HG02884 (cell line): ENCODE measurements at regions not wholly inside any gene's neighbourhood (a gene's known extent, or its start where the extent isn't known, plus 50 kb on each side); places are given as distances from the start of the nearest gene placed in this dataset.

Source experiments
- ATAC-seq: cut with Tn5 transposase; IDR thresholded peaks from one replicate; pipeline ENCODE4 v1.9.1; 2021; ENCODE audit warnings: mild to moderate bottlenecking, moderate library complexity; ENCODE audit not compliant: unreplicated experiment

DNA sequence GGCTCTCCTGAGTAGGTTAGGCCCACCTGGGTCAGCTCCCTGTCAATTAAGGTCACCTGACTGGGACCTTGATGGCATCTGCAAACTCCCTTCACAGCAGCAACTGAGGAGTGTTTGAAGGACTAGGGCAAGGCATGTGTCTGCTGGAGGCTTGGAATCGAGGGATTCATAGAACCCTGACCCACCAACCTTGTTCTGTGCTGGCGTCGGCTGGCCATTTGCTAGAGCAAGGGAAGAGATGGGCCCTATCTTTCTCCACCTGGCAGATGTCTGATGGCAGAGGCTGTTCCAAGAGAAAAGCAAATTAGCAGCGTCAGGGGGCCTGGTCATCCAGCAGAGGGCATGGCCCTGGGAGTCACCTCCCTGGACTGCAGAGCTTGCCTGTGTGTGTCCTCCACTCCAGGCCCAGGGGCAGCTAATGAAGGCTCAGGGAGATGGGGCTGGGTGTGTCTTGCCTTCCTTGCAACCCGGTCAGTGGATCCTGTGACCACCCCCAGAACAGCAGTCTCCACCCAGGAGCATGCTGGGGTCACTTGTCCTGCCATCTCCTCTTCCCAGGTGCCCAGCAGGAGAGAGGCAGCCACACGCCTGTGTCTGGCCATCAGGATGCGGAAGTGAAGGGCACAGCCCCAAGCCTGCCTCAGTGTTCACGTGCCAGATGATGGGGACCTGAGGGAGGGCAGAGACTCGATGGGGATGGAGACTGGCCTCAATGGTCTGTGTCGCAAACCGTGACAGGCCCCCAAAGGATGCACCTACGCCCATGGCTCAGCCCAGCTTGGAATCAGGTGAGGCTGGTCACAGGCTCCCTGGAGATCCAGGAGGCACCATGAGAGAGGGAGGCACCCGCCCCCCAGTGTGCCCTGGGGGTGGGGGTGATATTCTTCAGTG is 53.9 kb downstream of the BARX1 start:
- no peak for ATAC-seq

DNA sequence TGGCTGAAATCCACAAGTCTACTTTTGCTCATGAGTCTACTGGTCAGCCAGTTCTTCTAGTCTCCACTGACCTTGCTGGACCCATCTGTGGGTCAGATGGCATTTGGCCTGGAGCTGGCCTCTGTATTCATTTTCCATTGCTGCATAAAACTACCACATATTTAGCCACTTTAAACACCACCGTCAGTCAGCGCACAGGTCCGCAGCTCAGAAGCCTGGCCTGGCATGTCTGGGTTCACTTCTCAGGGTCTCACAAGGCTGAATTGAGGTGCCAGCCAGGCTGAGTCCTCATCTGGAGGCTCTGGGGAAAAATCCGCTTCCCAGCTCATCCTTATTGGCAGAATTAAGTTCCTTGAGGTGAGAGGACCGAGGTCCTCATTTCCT is 54.7 kb downstream of the BARX1 start:
- ATAC-seq, result no peak

DNA sequence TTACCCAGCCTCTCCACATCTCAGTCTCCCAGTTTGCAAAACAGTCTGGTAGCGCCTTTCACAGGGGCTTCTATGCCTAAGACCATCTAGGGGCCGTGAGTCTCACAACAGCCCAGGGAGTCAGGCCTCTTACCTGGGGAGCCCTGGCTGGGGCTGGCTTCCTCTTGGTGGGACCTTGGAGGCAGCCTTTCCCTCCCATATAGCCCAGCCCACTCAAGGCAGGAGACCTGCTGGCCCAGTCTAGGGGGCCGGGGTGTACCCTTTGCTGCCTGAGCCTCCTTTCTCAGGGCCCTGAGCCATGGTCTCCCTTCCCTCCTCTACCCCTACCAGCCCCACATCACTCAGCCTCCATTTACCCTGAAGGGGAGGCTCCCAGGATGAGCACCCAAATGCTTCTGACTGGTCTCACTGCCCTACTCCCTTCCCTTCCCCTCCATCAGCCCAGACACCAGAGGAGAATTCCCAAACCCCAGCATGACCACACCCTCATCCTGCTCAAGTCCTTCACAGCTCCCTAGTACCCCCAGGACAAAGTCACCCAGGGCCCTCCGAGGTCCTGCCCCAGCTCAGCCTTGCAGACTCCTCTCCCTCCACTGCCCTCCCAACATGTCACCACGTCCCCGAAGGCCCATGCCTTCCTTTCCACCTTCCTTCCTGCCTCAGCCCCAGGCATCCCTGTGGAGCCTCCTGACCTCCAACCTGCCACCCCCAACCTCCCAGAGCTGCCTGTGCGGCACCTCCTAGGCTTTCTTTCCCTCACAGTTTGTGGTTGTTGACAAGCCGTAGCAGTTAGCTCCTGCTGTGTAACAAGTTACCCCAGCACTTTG is 55.3 kb downstream of the BARX1 start:
- ATAC-seq, result no peak

DNA sequence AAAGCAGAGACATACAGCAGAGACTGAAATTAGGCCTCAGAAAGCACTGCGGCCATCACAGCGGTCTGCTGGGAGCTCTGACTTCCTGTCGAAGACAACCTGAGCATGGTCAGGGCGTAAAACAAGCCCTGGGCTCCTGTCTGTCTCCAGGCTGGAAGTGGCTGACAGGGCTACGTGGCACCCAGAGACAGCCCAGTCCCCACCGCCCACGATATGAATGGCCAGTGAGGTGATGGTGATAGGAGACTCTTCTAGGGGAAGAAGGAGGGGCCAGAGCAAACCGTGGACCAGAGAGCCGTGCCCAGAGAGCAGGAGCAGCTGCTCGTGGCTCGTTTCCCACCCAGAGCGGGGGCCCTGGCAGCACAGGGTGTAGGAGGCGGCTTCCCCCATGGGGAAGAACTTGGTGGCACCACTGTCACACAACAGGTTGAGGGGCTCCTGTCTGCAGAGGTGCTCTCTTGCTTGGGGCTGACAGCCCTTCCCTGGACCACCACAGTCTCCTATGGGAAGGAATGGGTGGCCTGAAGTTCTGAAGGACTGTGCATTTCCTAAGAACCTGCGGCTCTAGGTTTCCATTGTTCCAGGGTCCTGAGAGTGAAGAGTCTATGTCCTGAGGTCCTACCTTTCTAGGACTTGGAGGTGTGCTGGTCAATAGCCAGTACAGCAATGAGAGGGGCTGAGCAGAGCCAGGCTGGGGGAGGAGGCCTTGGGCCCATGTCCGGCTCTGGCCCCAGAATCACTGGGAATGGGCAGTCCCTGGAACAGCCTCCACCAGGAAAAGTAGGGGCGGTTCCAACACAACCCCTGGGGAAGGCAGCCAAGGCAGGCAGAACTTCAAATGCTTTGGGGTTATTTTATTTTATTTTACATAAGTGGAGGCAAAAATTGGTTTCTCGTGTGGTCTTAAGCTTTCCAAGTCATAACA is 56.4 kb downstream of the BARX1 start:
- ATAC-seq, result no peak

DNA sequence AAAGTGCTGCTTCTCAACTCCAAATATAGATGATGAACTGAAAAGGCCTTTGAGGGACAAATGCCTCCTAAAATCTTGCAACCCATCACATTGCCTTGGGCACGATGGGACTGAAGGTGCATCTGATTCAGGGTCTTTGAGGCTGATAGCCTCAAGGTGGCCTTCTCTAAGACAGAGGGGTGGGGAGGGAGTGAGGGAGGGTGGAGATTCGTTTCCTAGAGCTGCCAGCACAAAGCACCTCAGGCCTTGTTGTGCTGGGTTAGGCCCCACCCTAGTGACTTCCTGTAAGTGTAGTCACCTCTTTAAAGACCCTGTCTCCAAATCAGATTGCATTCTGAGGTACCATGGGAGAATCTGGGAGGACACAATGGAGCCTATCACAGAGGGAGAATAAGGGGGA is 57.1 kb downstream of the BARX1 start:
- no peak for ATAC-seq

DNA sequence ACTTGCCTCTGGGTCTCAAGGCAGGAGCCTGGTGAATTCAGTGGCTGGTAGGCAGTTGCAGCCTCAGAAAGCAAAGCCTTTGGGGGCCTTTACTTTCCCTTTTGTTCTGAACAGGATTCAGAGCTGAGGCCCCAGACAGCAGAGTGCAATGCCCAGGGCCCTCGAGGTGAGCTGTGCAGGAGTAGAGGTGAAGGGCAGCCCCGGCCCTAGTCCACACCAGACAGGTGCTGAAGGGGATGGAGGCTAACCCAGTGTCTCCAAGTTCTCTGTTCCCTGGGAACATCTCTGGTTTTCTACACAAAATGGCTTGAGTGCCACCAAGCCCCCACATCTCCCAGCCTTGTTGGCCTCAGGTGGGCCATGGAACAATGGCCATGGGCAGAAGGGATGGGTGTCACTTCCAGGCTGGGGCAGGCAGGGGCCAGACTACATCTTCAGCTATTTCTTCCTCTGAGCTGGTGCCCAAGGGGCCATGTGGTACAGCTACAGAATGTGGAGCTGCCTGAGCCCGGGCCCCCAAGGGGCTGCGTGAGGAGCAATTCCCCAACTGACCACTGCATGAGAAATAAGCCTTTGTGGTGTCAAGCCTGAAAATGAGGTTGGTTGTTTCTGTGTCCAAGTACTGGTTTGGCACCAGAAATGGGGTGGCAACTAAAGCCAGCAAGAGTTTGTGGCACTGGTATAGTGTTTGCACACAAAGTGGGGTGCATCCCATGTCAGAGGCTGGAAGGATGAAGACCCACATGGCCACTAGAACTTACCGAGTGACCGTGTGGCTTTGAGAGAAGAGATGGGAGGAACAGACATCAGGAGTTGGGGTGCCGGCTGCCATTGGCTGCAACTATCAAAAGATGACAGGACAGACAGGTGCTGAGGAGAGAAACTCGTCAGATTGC is 57.8 kb downstream of the BARX1 start:
- no peak for ATAC-seq

DNA sequence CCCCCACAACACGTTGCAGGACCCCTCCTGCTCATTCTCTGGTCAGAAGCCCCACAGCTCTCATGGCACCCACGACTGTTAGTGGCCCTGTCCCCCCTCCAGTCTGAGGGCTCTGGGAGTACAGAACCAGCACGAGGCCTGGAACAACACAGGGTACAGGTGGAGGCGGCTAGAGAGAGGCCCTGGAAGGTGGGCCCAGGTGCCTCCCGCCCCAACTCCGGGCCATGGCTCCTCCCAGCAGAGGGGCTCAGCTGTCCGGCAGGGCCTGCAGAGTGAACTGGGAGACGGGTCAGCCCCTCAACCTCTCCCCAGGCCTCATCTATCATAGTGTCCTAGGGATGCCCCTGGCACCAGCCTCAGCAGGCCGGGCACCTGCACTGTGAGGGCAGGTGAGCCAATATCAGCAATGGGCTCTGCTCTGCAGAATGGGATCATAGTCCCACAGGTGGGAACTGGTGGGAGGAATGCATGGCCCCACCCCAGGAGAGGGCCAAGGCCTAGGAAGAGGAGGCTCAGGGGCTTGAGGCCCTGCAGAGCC is 58.6 kb downstream of the BARX1 start:
- ATAC-seq, result no peak

DNA sequence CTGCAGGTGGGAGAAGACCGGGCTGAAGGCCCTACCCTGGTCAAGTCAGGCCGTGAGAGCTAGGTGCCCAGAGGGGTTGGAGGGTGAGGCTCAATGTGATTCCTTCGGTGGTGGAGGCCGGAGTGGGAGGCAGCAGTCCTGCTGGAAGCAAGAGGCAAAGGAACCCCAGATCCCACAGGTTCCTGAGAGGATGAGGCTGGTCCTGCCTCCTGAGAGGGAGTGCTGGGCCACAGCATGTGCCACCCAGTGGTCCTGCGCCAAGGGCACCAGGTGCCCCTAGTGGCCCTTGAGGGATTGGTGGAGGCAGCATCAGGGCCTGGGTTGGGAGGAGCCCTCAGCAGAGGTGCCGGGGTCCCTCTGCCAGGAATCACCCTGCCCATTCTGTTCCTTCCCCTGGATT is 59.1 kb downstream of the BARX1 start:
- ATAC-seq, result no peak

DNA sequence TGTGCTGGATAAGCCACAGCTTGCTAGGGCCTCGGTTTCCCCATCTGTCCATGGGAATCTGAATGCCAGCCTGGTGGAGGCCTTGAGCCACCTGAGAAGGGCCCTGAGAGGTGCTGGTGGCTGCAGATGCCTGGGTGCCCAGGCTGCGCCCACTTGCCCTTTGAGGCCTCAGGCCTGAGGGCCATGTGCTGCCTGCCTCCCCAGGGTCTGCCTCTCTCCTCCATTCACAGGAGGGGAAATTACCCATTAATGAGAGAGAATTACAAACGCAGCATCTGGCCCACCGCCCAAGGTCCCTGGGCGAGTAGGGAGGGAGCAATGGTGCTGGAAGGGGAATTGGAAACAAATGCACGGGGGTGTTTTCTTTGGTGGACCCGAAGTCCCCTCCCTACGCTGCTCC is 59.6 kb downstream of the BARX1 start:
- ATAC-seq, result no peak

DNA sequence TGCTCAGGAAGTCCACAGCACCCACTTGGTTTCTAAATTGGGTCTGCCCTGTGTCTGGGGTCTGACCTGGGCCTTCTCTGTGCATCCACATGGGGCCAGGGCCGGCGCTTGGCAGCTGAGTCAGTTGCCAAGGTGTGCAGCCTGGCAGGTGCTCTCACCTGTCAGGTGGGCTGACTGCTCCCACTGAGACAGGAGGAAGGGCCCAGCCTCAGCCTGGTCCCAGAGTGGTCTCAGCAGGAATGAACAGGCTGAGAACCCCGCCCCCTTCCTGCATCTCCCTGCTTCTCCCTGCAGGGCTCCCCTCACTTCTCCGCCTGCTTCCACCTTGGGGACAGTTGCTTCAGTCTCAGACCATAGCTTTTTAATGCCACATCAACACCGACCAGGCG is 60.5 kb downstream of the BARX1 start:
- ATAC-seq, result no peak

DNA sequence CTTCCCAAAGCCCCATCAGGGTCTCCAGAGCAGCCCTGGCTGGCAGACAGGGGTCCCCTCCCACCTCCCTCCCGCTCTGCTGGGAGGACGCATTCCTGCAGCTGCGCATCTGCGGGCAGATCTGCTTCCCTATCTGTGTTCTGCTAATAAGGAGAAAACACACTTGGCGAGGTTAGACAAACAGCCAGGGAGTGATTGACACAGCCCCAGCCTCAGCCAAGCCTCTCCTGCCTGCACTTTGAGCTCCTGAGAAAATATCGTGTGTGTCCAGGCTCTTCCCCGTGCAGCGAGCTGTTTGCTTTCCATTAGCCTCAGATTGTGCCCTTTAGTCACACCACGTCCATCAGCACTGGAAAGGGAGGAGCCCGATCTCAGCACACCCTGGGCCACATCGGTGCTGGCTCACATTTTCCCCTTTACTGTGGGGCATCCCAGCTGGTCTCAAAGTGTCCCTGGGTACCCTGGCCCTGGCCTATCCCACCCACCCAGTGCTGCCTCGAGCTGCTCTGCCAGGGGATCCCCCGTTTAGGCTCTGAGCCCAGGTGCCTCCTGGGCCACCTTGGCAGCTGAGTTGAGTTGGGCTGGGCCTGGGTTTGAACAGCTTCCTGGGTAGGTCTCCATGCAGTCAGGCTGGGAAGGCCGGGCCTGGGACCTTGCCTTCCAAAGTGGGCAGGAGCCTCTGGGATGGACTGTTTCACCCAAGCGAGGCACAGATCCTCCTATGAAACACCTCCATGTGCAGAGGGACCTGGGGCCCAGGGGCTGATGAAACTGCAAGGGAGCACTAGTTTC is 61.1 kb downstream of the BARX1 start:
- ATAC-seq, result no peak

DNA sequence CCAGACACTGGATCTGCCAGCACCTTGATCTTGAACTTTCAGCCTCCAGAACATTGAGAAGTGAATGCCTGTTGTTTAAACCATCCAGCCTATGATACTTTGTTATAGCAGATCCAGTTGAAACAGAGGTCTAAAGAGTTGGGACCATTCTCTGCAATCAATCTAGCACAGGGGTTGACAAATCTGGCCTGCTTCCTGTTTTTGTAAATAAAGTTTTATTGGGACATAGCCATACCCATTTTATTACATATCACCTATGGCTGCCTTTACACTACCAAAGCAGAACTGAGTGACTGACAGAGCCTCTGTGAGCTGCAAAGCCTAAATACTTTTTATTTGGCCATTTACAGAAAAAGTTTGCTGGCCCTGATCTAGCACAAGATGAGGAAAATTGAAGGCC is 62.0 kb downstream of the BARX1 start:
- no peak for ATAC-seq

DNA sequence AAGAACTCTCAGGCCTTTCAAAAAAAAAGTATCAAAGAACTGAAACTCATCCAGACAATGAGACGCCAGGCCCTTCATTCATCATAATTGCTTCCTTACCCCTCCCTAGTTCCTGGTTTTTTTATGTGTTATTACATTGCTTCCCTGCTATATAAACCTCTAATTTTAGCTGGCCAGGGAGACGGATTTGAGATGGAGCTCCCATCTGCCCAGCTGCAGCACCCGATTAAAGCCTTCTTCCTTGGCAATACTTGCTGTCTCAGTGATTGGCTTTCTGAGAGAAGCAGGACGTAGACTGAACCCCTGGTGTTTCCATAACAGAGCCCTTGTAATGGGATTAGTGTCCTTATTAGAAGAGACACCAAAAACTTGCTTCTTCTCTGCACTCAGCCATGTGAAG is 62.4 kb downstream of the BARX1 start:
- ATAC-seq, result no peak

DNA sequence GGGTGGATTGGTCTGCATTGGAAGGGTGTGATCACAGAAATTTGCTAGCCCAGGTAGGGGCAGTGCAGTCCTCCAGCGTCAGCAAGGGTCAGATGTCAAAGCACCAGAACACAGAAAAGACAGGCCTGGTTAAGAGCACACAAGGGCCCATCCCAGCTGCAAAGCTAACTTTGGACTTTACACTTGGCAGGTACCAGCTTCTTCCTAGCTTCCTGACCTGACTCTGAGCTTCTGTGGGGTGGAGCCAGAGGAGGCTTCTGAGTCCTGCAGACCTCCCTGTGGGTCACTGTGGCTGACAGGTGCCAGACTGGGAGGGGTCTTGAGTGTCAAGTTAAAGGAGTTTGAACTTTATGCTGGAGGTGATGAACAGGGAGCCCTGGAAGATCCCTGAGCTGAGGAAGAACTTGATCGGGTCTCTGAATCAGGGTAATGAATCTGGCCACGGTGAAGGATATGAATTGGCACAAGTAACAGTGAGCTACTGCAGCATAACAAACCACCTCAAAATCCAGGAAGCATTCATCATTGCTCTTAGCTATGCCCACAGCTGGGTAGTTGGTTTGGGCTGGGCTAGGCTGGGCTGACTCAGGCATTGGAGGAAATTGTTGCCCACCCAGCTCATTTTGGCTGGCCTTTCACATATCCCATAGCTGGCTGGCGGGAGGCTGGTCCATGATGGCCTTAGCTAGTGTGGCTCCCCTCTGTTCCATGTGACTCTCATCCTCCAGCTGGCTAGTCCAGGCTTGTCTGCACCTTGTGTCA is 63.4 kb downstream of the BARX1 start:
- no peak for ATAC-seq

DNA sequence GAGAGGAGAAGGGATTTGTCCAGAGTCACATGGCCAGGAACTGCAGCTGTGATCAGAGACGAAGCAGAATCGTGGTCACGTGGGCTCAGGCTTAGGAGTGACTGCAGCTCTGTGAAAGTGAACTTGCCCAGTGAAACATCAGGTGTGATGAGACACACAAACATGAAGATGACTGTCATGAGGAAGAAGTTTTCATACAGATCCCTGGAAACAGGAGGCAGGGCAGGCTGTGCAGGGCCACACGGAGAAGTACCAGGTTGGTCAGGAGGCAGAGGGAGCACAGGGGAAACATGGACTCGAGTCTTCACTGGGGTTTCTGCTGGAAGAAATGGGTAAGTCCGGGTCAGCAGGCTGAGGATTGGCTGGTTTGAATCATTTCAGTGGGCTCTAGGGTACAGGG is 64.1 kb downstream of the BARX1 start:
- no peak for ATAC-seq

DNA sequence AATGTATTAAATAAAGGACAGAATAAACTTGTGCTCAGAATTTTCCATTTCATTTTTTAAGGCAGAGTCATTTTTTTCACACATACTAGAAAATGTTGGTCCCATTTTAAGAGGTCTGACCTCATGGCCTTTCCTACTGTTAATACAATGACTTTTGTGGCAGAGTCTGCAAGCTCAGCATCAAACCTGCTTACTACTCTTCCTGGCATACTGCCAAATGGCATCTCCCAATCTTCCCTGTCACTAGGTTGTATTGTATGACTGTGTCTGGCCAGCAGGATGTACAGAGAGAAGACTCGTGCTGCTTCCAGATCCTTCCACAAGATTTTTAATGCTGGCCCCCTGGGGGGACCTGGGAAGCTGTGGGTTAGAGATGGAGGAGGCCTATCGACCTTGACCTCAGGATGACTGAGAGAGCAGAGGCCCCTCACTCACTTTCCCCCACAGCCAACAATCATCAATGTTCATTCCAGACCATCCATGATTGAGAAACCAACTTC is 64.7 kb downstream of the BARX1 start:
- no peak for ATAC-seq

DNA sequence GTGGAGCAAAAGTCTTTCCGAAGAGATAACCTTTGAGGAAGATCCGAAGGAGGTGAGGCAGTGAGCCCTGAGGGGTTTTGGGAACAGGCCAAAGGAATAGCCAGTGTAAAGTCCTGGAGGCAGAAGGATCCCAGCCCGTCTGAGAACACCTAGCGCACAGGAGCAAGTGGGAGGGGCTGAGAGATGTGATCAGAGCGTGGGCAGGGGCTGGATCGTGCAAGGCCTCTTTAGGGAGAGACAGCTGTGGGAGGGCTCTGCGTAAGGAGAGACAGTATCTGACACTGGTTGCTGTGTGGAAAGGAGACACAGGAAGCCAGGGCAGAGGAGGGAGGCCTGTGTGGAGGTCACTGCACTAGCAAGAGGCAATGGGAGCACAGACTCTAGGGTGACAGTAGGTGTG is 68.2 kb downstream of the BARX1 start:
- no peak for ATAC-seq

DNA sequence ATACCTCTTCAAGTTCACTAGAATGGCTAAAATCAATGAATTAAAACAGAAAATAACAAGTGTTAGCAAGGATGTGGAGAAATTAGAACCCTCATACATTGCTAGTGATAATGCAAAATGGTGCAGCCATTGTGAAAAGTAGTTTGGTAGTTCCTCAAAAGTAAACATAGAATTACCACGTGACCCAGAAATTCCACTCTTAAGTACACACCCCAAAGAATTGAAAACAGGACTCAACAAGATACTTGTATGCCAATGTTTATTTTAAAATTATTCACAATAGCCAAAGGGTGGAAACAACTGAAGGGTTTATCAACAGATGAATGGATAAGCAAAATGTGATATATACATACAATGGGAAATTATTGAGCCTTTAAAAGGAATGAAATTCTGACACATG is 70.3 kb downstream of the BARX1 start:
- ATAC-seq, result no peak
